GM19395 (cell line): ENCODE measurements at regions not wholly inside any gene's neighbourhood (a gene's known extent, or its start where the extent isn't known, plus 50 kb on each side); places are given as distances from the start of the nearest gene placed in this dataset.

Experiments used
- ATAC-seq: cut with Tn5 transposase; IDR thresholded peaks from one replicate; pipeline ENCODE4 v1.9.1; 2021; ENCODE audit warnings: mild to moderate bottlenecking, moderate library complexity; ENCODE audit not compliant: unreplicated experiment

- no peak for ATAC-seq
Measured at GRCh38 chr12:132439333-132439904, 50.5 kb upstream of the FBRSL1 start.

- ATAC-seq, result no peak
Measured at GRCh38 chr12:132438726-132439125, 51.2 kb upstream of the FBRSL1 start.

- no peak for ATAC-seq
Measured at GRCh38 chr12:132437943-132438700, 51.8 kb upstream of the FBRSL1 start.

GRCh38 chr12:132437252-132437932 lies 52.6 kb upstream of the FBRSL1 start:
- no peak for ATAC-seq

- ATAC-seq, result no peak
Measured at GRCh38 chr12:132436791-132437251, 53.1 kb upstream of the FBRSL1 start.

GRCh38 chr12:132435486-132436187 lies 54.3 kb upstream of the FBRSL1 start:
- no peak for ATAC-seq

- no peak for ATAC-seq
Measured at GRCh38 chr12:132433641-132434395, 56.1 kb upstream of the FBRSL1 start.

GRCh38 chr12:132432721-132433577 lies 57.0 kb upstream of the FBRSL1 start:
- ATAC-seq, result no peak

GRCh38 chr12:132432126-132432705 lies 57.7 kb upstream of the FBRSL1 start:
- ATAC-seq, result no peak

- no peak for ATAC-seq
Measured at GRCh38 chr12:132430838-132431774, 58.8 kb upstream of the FBRSL1 start.

- ATAC-seq, result peak; percentile 83
Measured at GRCh38 chr12:132429946-132430643, 59.9 kb upstream of the FBRSL1 start.

GRCh38 chr12:132429602-132429945 lies 60.4 kb upstream of the FBRSL1 start:
- ATAC-seq, result no peak

GRCh38 chr12:132428936-132429601 lies 60.9 kb upstream of the FBRSL1 start:
- no peak for ATAC-seq

- no peak for ATAC-seq
Measured at GRCh38 chr12:132427999-132428935, 61.7 kb upstream of the FBRSL1 start.

- no peak for ATAC-seq
Measured at GRCh38 chr12:132427174-132427768, 62.7 kb upstream of the FBRSL1 start.
